ENCODE measurements at regions not wholly inside any gene's neighbourhood (a gene's known extent, or its start where the extent isn't known, plus 50 kb on each side); places are given as distances from the start of the nearest gene placed in this dataset.

GRCh38 chr12:38540156-38540555 is 223.6 kb downstream of the ALG10B start:
- no peaks in the 10 kb centered on the region for H3K27me3 ChIP-seq (ENCODE audit: insufficient read depth)
- H3K4me2 ChIP-seq, result no peak overlapping the region
- H2AFZ ChIP-seq, result no peak overlapping the region
- H3K4me3 ChIP-seq, result no peak overlapping the region
- no peaks in the 10 kb centered on the region for H3K36me3 ChIP-seq (ENCODE audit: insufficient read depth)
- H3K27ac Mint-ChIP-seq, result no peak overlapping the region
- no peaks in the 10 kb centered on the region for H3K36me3 Mint-ChIP-seq (ENCODE audit: low read depth)
- no peaks in the 10 kb centered on the region; the same call in 1 of the 3 replicates for H3K9me3 Mint-ChIP-seq
- peaks cover 27% of the 10 kb centered on the region for H3K4me1 Mint-ChIP-seq
- TF ChIP-seq NANOG (IDR thresholded peaks at IDR 0.05; ENCODE audit: borderline replicate concordance) (no peak), STAT1 (IDR thresholded peaks at IDR 0.05; ENCODE audit: unreplicated experiment) (no peak), ZNF114 (CRISPR knock-in tag; IDR thresholded peaks at IDR 0.05) (no peak), POLR2AphosphoS5 (IDR thresholded peaks at IDR 0.05; ENCODE audit: low read depth) (no peak), JUNB (IDR thresholded peaks at IDR 0.05; ENCODE audit: unreplicated experiment) (no peak), CTCF (conservative IDR thresholded peaks at IDR 0.05; ENCODE audit: low read depth in 2 of 2) (no peak), ETS1 (IDR thresholded peaks at IDR 0.05) (no peak), EZH2 (IDR thresholded peaks at IDR 0.05; ENCODE audit: low read depth, unreplicated experiment) (no peak), ZNF331 (CRISPR knock-in tag; IDR thresholded peaks at IDR 0.05; ENCODE audit: low read depth) (no peak)
- peaks cover 2% of the 10 kb centered on the region for H3K27me3 Mint-ChIP-seq (ENCODE audit: insufficient read depth, low read depth, poor library complexity)
- no peaks in the 10 kb centered on the region for H4K20me1 ChIP-seq (replicated peaks; ENCODE audit: insufficient read depth)
- DNase-seq (ENCODE audit: low spot score) (no peak), ATAC-seq (no peak)
- H3K4me3 Mint-ChIP-seq, result no peak overlapping the region
- H3K4me1 ChIP-seq (ENCODE audit: insufficient read depth), result peaks cover 16% of the 10 kb centered on the region; the same call in 1 of the 2 replicates
- H3K9me2 ChIP-seq (ENCODE audit: insufficient read depth), result no peaks in the 10 kb centered on the region
- H3F3A ChIP-seq (replicated peaks; ENCODE audit: low read depth), result no peaks in the 10 kb centered on the region
- no peaks in the 10 kb centered on the region for H3K79me2 ChIP-seq (replicated peaks; ENCODE audit: insufficient read depth)
- H3K27ac ChIP-seq (ENCODE audit: low read depth), result no peak overlapping the region

GRCh38 chr12:38541849-38542248 is 225.3 kb downstream of the ALG10B start:
- no peak overlapping the region for H3K4me3 ChIP-seq
- H3K27ac ChIP-seq (ENCODE audit: low read depth), result no peak overlapping the region
- H3K27ac Mint-ChIP-seq, result no peak overlapping the region
- DNase-seq (ENCODE audit: low spot score), result no peak
- H3K9me2 ChIP-seq (ENCODE audit: insufficient read depth), result no peaks in the 10 kb centered on the region
- H3K36me3 Mint-ChIP-seq (ENCODE audit: low read depth), result no peaks in the 10 kb centered on the region
- H3K36me3 ChIP-seq (ENCODE audit: insufficient read depth), result no peaks in the 10 kb centered on the region
- H3K27me3 Mint-ChIP-seq (ENCODE audit: insufficient read depth, low read depth, poor library complexity), result no peaks in the 10 kb centered on the region
- peaks cover 16% of the 10 kb centered on the region; the same call in 1 of the 2 replicates for H3K4me1 ChIP-seq (ENCODE audit: insufficient read depth)
- no peak overlapping the region for H3K4me3 Mint-ChIP-seq
- no peak overlapping the region for H2AFZ ChIP-seq
- H3K9me3 Mint-ChIP-seq, result no peaks in the 10 kb centered on the region; the same call in 2 of the 3 replicates
- ATAC-seq, result no peak
- H3K27me3 ChIP-seq (ENCODE audit: insufficient read depth), result no peaks in the 10 kb centered on the region
- H3F3A ChIP-seq (replicated peaks; ENCODE audit: low read depth), result no peaks in the 10 kb centered on the region
- peaks cover 27% of the 10 kb centered on the region for H3K4me1 Mint-ChIP-seq
- H3K79me2 ChIP-seq (replicated peaks; ENCODE audit: insufficient read depth), result no peaks in the 10 kb centered on the region
- no peak overlapping the region for H3K4me2 ChIP-seq
- no peaks in the 10 kb centered on the region for H4K20me1 ChIP-seq (replicated peaks; ENCODE audit: insufficient read depth)
- TF ChIP-seq EZH2 (IDR thresholded peaks at IDR 0.05; ENCODE audit: low read depth, unreplicated experiment), result no peak
- TF ChIP-seq CREB1 (CRISPR knock-in tag; IDR thresholded peaks at IDR 0.05; ENCODE audit: low read depth), result no peak
- no peak for TF ChIP-seq STAT1 (IDR thresholded peaks at IDR 0.05; ENCODE audit: unreplicated experiment)
- no peak for TF ChIP-seq ZNF114 (CRISPR knock-in tag; IDR thresholded peaks at IDR 0.05)
- no peak for TF ChIP-seq ZNF462 (CRISPR knock-in tag; IDR thresholded peaks at IDR 0.05)
- TF ChIP-seq JUNB (IDR thresholded peaks at IDR 0.05; ENCODE audit: unreplicated experiment), result no peak
- TF ChIP-seq ZNF331 (CRISPR knock-in tag; IDR thresholded peaks at IDR 0.05; ENCODE audit: low read depth), result no peak

Measured in GM23338 (cell line).